ENCODE measurements at regions not wholly inside any gene's neighbourhood (a gene's known extent, or its start where the extent isn't known, plus 50 kb on each side); places are given as distances from the start of the nearest gene placed in this dataset.

DNA sequence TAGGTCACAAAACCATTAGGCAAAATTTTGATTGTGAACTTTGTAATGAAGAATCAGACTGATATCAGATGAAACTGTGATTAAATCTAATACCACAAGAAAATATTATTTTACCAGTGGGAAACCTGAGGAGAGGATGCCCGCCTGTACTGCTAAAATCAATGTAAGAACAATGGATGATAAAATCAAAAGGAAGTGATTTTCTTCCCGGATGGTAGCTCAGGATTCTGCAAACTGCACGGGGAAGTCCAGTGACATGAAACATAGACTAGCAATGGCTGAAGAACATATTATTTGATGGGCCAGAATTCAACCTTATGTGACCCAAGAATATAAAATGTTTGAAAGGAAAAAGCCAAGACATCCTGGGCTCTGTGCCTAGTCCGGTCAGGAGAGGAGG, 974.9 kb downstream of the PCDH18 start:
- TF ChIP-seq CTCF (IDR thresholded peaks at IDR 0.05): no peak
- no peak for TF ChIP-seq POLR2A (IDR thresholded peaks at IDR 0.05)
